Stimulated activated CD8-positive, alpha-beta memory T cell treated with anti-CD3 and anti-CD28 coated beads, Interleukin-15, amount 100 ng/mL, for 1 hour (primary cell): ENCODE measurements at regions not wholly inside any gene's neighbourhood (a gene's known extent, or its start where the extent isn't known, plus 50 kb on each side); places are given as distances from the start of the nearest gene placed in this dataset.

Source experiments
- DNase-seq: peaks from one replicate; pipeline ENCODE4 v3.0.0-alpha.2; 2020; ENCODE audit warnings: low read depth

- no peak for DNase-seq
These were observed 83.5 kb downstream of the VCY1B start for GRCh38 chrY:14139521-14139920.

GRCh38 chrY:14145614-14146013 lies 89.6 kb downstream of the VCY1B start:
- DNase-seq, result no peak

GRCh38 chrY:14182776-14183175 lies 126.7 kb downstream of the VCY1B start:
- DNase-seq, result no peak

- DNase-seq, result no peak
These were observed 166.0 kb downstream of the VCY1B start for GRCh38 chrY:14222014-14222413.

GRCh38 chrY:14231703-14232102 lies 175.7 kb downstream of the VCY1B start:
- DNase-seq, result no peak

GRCh38 chrY:14235070-14235469 lies 179.0 kb downstream of the VCY1B start:
- DNase-seq, result no peak

- no peak for DNase-seq
These were observed 182.2 kb downstream of the VCY1B start for GRCh38 chrY:14238277-14238676.

- DNase-seq, result no peak
These were observed 190.9 kb downstream of the VCY1B start for GRCh38 chrY:14246948-14247347.

GRCh38 chrY:14248878-14249576 lies 193.0 kb downstream of the VCY1B start:
- no peak for DNase-seq

- DNase-seq, result no peak
These were observed 200.2 kb downstream of the VCY1B start for GRCh38 chrY:14255965-14256816.

- DNase-seq, result no peak
These were observed 200.8 kb downstream of the VCY1B start for GRCh38 chrY:14256817-14257168.

GRCh38 chrY:14277029-14277428 lies 221.0 kb downstream of the VCY1B start:
- no peak for DNase-seq

- no peak for DNase-seq
These were observed 233.5 kb upstream of the NLGN4Y start for GRCh38 chrY:14290656-14291375.

GRCh38 chrY:14292382-14292781 lies 231.9 kb upstream of the NLGN4Y start:
- DNase-seq, result no peak

GRCh38 chrY:14300775-14301174 lies 223.6 kb upstream of the NLGN4Y start:
- DNase-seq, result no peak

GRCh38 chrY:14301552-14301951 lies 222.8 kb upstream of the NLGN4Y start:
- no peak for DNase-seq

- no peak for DNase-seq
These were observed 195.5 kb upstream of the NLGN4Y start for GRCh38 chrY:14328677-14329345.

- DNase-seq, result no peak
These were observed 194.0 kb upstream of the NLGN4Y start for GRCh38 chrY:14330362-14330761.

GRCh38 chrY:14339524-14339923 lies 184.8 kb upstream of the NLGN4Y start:
- no peak for DNase-seq

GRCh38 chrY:14340459-14341143 lies 183.7 kb upstream of the NLGN4Y start:
- peak; percentile 6 for DNase-seq

GRCh38 chrY:14344648-14345333 lies 179.5 kb upstream of the NLGN4Y start:
- no peak for DNase-seq
